GM12891 (cell line): ENCODE measurements at regions not wholly inside any gene's neighbourhood (a gene's known extent, or its start where the extent isn't known, plus 50 kb on each side); places are given as distances from the start of the nearest gene placed in this dataset.

Experiments
- DNase-seq: peaks from one replicate; pipeline ENCODE4 v3.0.0; 2011; ENCODE audit warnings: low spot score; ENCODE audit not compliant: insufficient read length
- FAIRE-seq: peaks from 2 replicates; lab custom pipeline; 2011; peaks lifted over from hg19 to GRCh38; lab: Jason Lieb, UNC
- PAX5 ChIP-seq: IDR thresholded peaks from 2 replicates; pipeline ENCODE4 v1.6.1; 2011; ENCODE audit warnings: low read length, moderate library complexity, mild to moderate bottlenecking; ENCODE audit not compliant: insufficient read depth, severe bottlenecking
- POLR2A ChIP-seq: IDR thresholded peaks from 2 replicates; pipeline ENCODE4 v1.6.1; 2011; ENCODE audit warnings: low read depth, low read length, control low read depth
- POLR2AphosphoS5 ChIP-seq: IDR thresholded peaks from 2 replicates; pipeline ENCODE4 v1.6.1; 2011; ENCODE audit warnings: low read depth, low read length, control low read depth
- POU2F2 ChIP-seq: IDR thresholded peaks from 2 replicates; pipeline ENCODE4 v1.6.1; 2011; ENCODE audit warnings: low read depth, mild to moderate bottlenecking, control low read depth, low read length, moderate library complexity
- SPI1 ChIP-seq: IDR thresholded peaks from 2 replicates; pipeline ENCODE4 v1.6.1; 2011; ENCODE audit warnings: low read depth, low read length, control low read depth
- TAF1 ChIP-seq: IDR thresholded peaks from 2 replicates; pipeline ENCODE4 v1.6.1; 2011; ENCODE audit warnings: low read depth, low read length, control low read depth

GRCh38 chr10:56567580-56567979, 206.5 kb upstream of the ZWINT start:
- FAIRE-seq = no peak
- TF ChIP-seq SPI1 (no peak), TAF1 (no peak), POLR2AphosphoS5 (no peak), POLR2A (no peak), PAX5 (no peak), POU2F2 (no peak)
- no peak for DNase-seq

GRCh38 chr10:56561336-56561735, 200.3 kb upstream of the ZWINT start:
- DNase-seq (no peak), FAIRE-seq (no peak)
- TF ChIP-seq TAF1 (no peak), SPI1 (no peak), POU2F2 (no peak), PAX5 (no peak), POLR2AphosphoS5 (no peak), POLR2A (no peak)

GRCh38 chr10:56551037-56551436, 190.0 kb upstream of the ZWINT start:
- FAIRE-seq (no peak), DNase-seq (no peak)
- TF ChIP-seq POU2F2 (no peak), PAX5 (no peak), SPI1 (no peak), POLR2A (no peak), TAF1 (no peak), POLR2AphosphoS5 (no peak)

- no peak for FAIRE-seq
- no peak for TF ChIP-seq POLR2AphosphoS5
- no peak for DNase-seq
These were observed 186.1 kb upstream of the ZWINT start for GRCh38 chr10:56547163-56547562.

GRCh38 chr10:56537984-56538383, 176.9 kb upstream of the ZWINT start:
- no peak for DNase-seq
- no peak for TF ChIP-seq SPI1
- TF ChIP-seq PAX5 = no peak
- FAIRE-seq = no peak

- TF ChIP-seq POLR2AphosphoS5 (no peak), SPI1 (no peak), TAF1 (no peak), PAX5 (no peak), POU2F2 (no peak), POLR2A (no peak)
- FAIRE-seq (no peak), DNase-seq (no peak)
These were observed 161.1 kb upstream of the ZWINT start for GRCh38 chr10:56522166-56522565.

GRCh38 chr10:56508562-56508961, 147.5 kb upstream of the ZWINT start:
- TF ChIP-seq SPI1 (no peak), POLR2A (no peak), TAF1 (no peak), PAX5 (no peak), POLR2AphosphoS5 (no peak)
- FAIRE-seq (no peak), DNase-seq (no peak)

- no peak for FAIRE-seq
- TF ChIP-seq POLR2A (no peak), PAX5 (no peak), POLR2AphosphoS5 (no peak), TAF1 (no peak), SPI1 (no peak), POU2F2 (no peak)
- DNase-seq = no peak
These were observed 146.0 kb upstream of the ZWINT start for GRCh38 chr10:56507033-56507432.

GRCh38 chr10:56505555-56505954, 144.5 kb upstream of the ZWINT start:
- FAIRE-seq (no peak), DNase-seq (no peak)
- TF ChIP-seq POLR2A = no peak

GRCh38 chr10:56496186-56496486, 135.1 kb upstream of the ZWINT start:
- DNase-seq (no peak), FAIRE-seq (no peak)
- TF ChIP-seq PAX5 = no peak
- TF ChIP-seq POLR2AphosphoS5 = no peak
- TF ChIP-seq TAF1 = no peak
- no peak for TF ChIP-seq POLR2A
- TF ChIP-seq POU2F2 = no peak
- no peak for TF ChIP-seq SPI1

- FAIRE-seq (no peak), DNase-seq (no peak)
- no peak for TF ChIP-seq SPI1
These were observed 126.7 kb upstream of the ZWINT start for GRCh38 chr10:56487746-56488145.

GRCh38 chr10:56481521-56482091, 120.5 kb upstream of the ZWINT start:
- no peak for FAIRE-seq
- DNase-seq = no peak
- TF ChIP-seq PAX5 (no peak), POLR2AphosphoS5 (no peak), POLR2A (no peak), POU2F2 (no peak), SPI1 (no peak), TAF1 (no peak)
